SK-N-SH (cell line): ENCODE measurements at regions not wholly inside any gene's neighbourhood (a gene's known extent, or its start where the extent isn't known, plus 50 kb on each side); places are given as distances from the start of the nearest gene placed in this dataset.

Source experiments
- CTCF ChIA-PET: fragments of 300-600, 350-600 bp; formaldehyde crosslinking; extraction: SDS; loops from one replicate; lab custom pipeline; 2021; lab: Yijun Ruan, JAX
- POLR2A ChIA-PET: fragments of 350-600 bp; sonication (Branson Sonifier 250); formaldehyde crosslinking; extraction: SDS; loops from one replicate; lab custom pipeline; 2020; ENCODE audit warnings: antibody characterized with exemption, inconsistent platforms; lab: Yijun Ruan, JAX
- DNase-seq: peaks from one replicate; pipeline ENCODE4 v3.0.0; 2012
- H2AFZ ChIP-seq: fragments of 200-600 bp; sonication (generic); 2 replicates; pipeline ENCODE4 v1.8.1; 2016; ENCODE audit warnings: antibody characterized with exemption, mild to moderate bottlenecking, low read depth
- H3F3A ChIP-seq: fragments of 200-600 bp; sonication (generic); replicated peaks from 2 replicates; pipeline ENCODE3; 2016; ENCODE audit warnings: antibody characterized with exemption, mild to moderate bottlenecking; ENCODE audit not compliant: insufficient read depth
- H3K27ac ChIP-seq, 2 experiments: fragments of 200-500 bp in 1 of 2; fragments of 200-600 bp in 1 of 2; sonication (Bioruptor generic) in 1 of 2; sonication (generic), shearing (Covaris generic) in 1 of 2; 2 replicates each; pipeline versions ENCODE4 v1.5.1 to v1.6.1; 2014 to 2016; ENCODE audit warnings: low read depth in 2 of 2, inconsistent platforms in 1 of 2, low read length in 1 of 2, mild to moderate bottlenecking in 1 of 2, mixed read lengths in 1 of 2
- H3K27me3 ChIP-seq: fragments of 200-600 bp; sonication (generic), shearing (Covaris generic); 2 replicates; pipeline ENCODE4 v1.6.1; 2016; ENCODE audit warnings: mixed run types; ENCODE audit not compliant: insufficient read depth
- H3K36me3 ChIP-seq, 2 experiments: fragments of 200-500 bp in 1 of 2; fragments of 200-600 bp in 1 of 2; sonication (Bioruptor generic) in 1 of 2; sonication (generic) in 1 of 2; replicated peaks in 1 of 2; 2 replicates each; pipeline versions ENCODE3 to v1.5.1; 2014 to 2016; ENCODE audit warnings: low read length in 1 of 2, mild to moderate bottlenecking in 1 of 2; ENCODE audit not compliant: insufficient read depth in 2 of 2, control insufficient read depth in 1 of 2
- H3K4me1 ChIP-seq, 2 experiments: fragments of 200-500 bp in 1 of 2; fragments of 200-600 bp in 1 of 2; sonication (Bioruptor generic) in 1 of 2; sonication (generic), shearing (Covaris generic) in 1 of 2; 2 replicates each; pipeline versions ENCODE4 v1.5.1 to v1.6.1; 2014 to 2016; ENCODE audit warnings: low read depth in 1 of 2, low read length in 1 of 2, mixed run types in 1 of 2; ENCODE audit not compliant: insufficient read depth in 2 of 2, control insufficient read depth in 1 of 2
- H3K4me2 ChIP-seq: fragments of 200-600 bp; sonication (generic), shearing (Covaris generic); 2 replicates; pipeline ENCODE4 v1.6.1; 2017; ENCODE audit warnings: mixed run types
- H3K4me3 ChIP-seq, 2 experiments: fragments of 200-500 bp in 1 of 2; fragments of 200-600 bp in 1 of 2; sonication (Bioruptor generic) in 1 of 2; sonication (generic), shearing (Covaris generic) in 1 of 2; 2 replicates each; pipeline versions ENCODE4 v1.5.1 to v1.8.1; 2014 to 2016; ENCODE audit warnings: low read depth in 2 of 2, inconsistent platforms in 1 of 2, low read length in 1 of 2, mild to moderate bottlenecking in 1 of 2, mixed read lengths in 1 of 2, moderate library complexity in 1 of 2
- H3K79me2 ChIP-seq: fragments of 200-600 bp; sonication (generic); 2 replicates; pipeline ENCODE4 v1.8.1; 2017; ENCODE audit warnings: mild to moderate bottlenecking; ENCODE audit not compliant: insufficient read depth
- H3K9ac ChIP-seq: fragments of 200-600 bp; sonication (generic); 2 replicates; pipeline ENCODE4 v1.6.1; 2017; ENCODE audit warnings: mixed run types
- H3K9me2 ChIP-seq: fragments of 200-600 bp; sonication (generic); 2 replicates; pipeline ENCODE4 v1.6.1; 2017; ENCODE audit warnings: mixed run types
- H3K9me3 ChIP-seq: fragments of 200-600 bp; sonication (generic); 2 replicates; pipeline ENCODE4 v1.6.1; 2017; ENCODE audit warnings: mixed run types, mild to moderate bottlenecking, moderate library complexity
- H4K20me1 ChIP-seq: fragments of 200-600 bp; sonication (generic); 2 replicates; pipeline ENCODE4 v1.6.1; 2017; ENCODE audit warnings: mild to moderate bottlenecking, mixed run types; ENCODE audit not compliant: insufficient read depth
- ELF1 ChIP-seq: IDR thresholded peaks from 2 replicates; pipeline ENCODE4 v1.4.0; 2012
- EZH2phosphoT487 ChIP-seq: fragments of 200-600 bp; sonication (generic); IDR thresholded peaks from 2 replicates; pipeline ENCODE4 v1.6.1; 2017; ENCODE audit warnings: low read depth, mixed run types, mild to moderate bottlenecking, antibody characterized with exemption, moderate library complexity, borderline replicate concordance
- FOSL2 ChIP-seq: IDR thresholded peaks from 2 replicates; pipeline ENCODE4 v1.4.0; 2012; ENCODE audit warnings: low read depth, mild to moderate bottlenecking, moderate library complexity, borderline replicate concordance
- GABPA ChIP-seq: IDR thresholded peaks from 2 replicates; pipeline ENCODE4 v1.4.0; 2012; ENCODE audit warnings: low read depth, mild to moderate bottlenecking
- GATA2 ChIP-seq: sonication (generic); formaldehyde crosslinking; IDR thresholded peaks from 2 replicates; pipeline ENCODE4 v1.5.0; 2020; ENCODE audit warnings: mild to moderate bottlenecking, missing genetic modification reagents
- MAX ChIP-seq: IDR thresholded peaks from 2 replicates; pipeline ENCODE4 v1.4.0; 2012; ENCODE audit warnings: low read depth
- MEF2A ChIP-seq: IDR thresholded peaks from 2 replicates; pipeline ENCODE4 v1.4.0; 2012; ENCODE audit warnings: low read depth, borderline replicate concordance
- MXI1 ChIP-seq: IDR thresholded peaks from 2 replicates; pipeline ENCODE4 v1.6.1; 2012; ENCODE audit warnings: mild to moderate bottlenecking, low read depth, low read length, improper control_type of control experiment
- POLR2AphosphoS5 ChIP-seq: IDR thresholded peaks from 2 replicates; pipeline ENCODE4 v1.6.1; 2012; ENCODE audit warnings: low read depth, low read length
- RAD21 ChIP-seq: IDR thresholded peaks from 2 replicates; pipeline ENCODE4 v1.6.1; 2012; ENCODE audit warnings: mild to moderate bottlenecking, low read length
- RCOR1 ChIP-seq: fragments of 150-350 bp; IDR thresholded peaks from 2 replicates; pipeline ENCODE4 v1.6.1; 2017; ENCODE audit warnings: antibody characterized with exemption, low read length
- REST ChIP-seq: IDR thresholded peaks from 2 replicates; pipeline ENCODE4 v1.6.1; 2012; ENCODE audit warnings: mild to moderate bottlenecking, low read depth, low read length, moderate library complexity
- RFX5 ChIP-seq: IDR thresholded peaks from 2 replicates; pipeline ENCODE4 v1.6.1; 2012; ENCODE audit warnings: mild to moderate bottlenecking, improper control_type of control experiment, low read length
- RXRA ChIP-seq: IDR thresholded peaks from 2 replicates; pipeline ENCODE4 v1.4.0; 2012; ENCODE audit warnings: low read depth, mild to moderate bottlenecking, borderline replicate concordance
- SMC3 ChIP-seq: IDR thresholded peaks from 2 replicates; pipeline ENCODE4 v1.6.1; 2012; ENCODE audit warnings: low read depth, low read length, improper control_type of control experiment
- USF1 ChIP-seq: IDR thresholded peaks from 2 replicates; pipeline ENCODE4 v1.4.0; 2012; ENCODE audit warnings: low read depth, borderline replicate concordance
- ZBTB33 ChIP-seq: IDR thresholded peaks from 2 replicates; pipeline ENCODE4 v1.4.0; 2012; ENCODE audit warnings: low read depth, borderline replicate concordance
- WGBS: methylation state at CpG from one replicate; pipeline ENCODE4 v1.1.6; 2017; ENCODE audit warnings: low lambda C conversion rate; 5-methylcytosine and 5-hydroxymethylcytosine counted together

GRCh38 chr1:101166583-101167120, 70.2 kb upstream of the S1PR1 start:
- no peak overlapping the region for H2AFZ ChIP-seq
- no peaks in the 10 kb centered on the region for H3K4me1 ChIP-seq
- DNase-seq = no peak
- no peaks in the 10 kb centered on the region for H4K20me1 ChIP-seq
- no peaks in the 10 kb centered on the region for H3K9me3 ChIP-seq
- no peaks in the 10 kb centered on the region for H3K79me2 ChIP-seq
- POLR2A ChIA-PET = no interaction called here
- H3K4me3 ChIP-seq = no peak overlapping the region
- CTCF ChIA-PET = interaction anchor here (1.0 to 1.2 kb wide), 2 partner anchors 9 to 72 kb away, joined by 3 read pairs; no protein-coding TSS in a partner anchor
- H3K9ac ChIP-seq = no peak overlapping the region
- H3K36me3 ChIP-seq = no peaks in the 10 kb centered on the region
- no peaks in the 10 kb centered on the region for H3K9me2 ChIP-seq
- no peak overlapping the region for H3K4me2 ChIP-seq
- WGBS = 93% methylated on average over 1 of the region's 1 CpG
- H3F3A ChIP-seq = no peaks in the 10 kb centered on the region
- H3K27me3 ChIP-seq = no peaks in the 10 kb centered on the region
- H3K27ac ChIP-seq = no peak overlapping the region
- TF ChIP-seq EZH2phosphoT487 (no peak), RXRA (no peak), ZBTB33 (no peak), ELF1 (no peak), REST (no peak), RFX5 (no peak), MXI1 (no peak), GATA2 (CRISPR knock-in tag) (no peak), POLR2AphosphoS5 (no peak), GABPA (no peak), MEF2A (no peak), SMC3 (no peak), USF1 (no peak), RCOR1 (no peak), RAD21 (no peak), FOSL2 (no peak), MAX (no peak)
